HG02870 (cell line): ENCODE measurements at regions not wholly inside any gene's neighbourhood (a gene's known extent, or its start where the extent isn't known, plus 50 kb on each side); places are given as distances from the start of the nearest gene placed in this dataset.
"Not testable (repeated sequence)": the region's sequence is repeated elsewhere in the genome, so short reads cannot be mapped to it uniquely, and the experiment has no call there.

Experiments used
- ATAC-seq: cut with Tn5 transposase; IDR thresholded peaks from one replicate; pipeline ENCODE4 v1.9.1; 2021; ENCODE audit warnings: mild to moderate bottlenecking, moderate library complexity; ENCODE audit not compliant: unreplicated experiment

DNA sequence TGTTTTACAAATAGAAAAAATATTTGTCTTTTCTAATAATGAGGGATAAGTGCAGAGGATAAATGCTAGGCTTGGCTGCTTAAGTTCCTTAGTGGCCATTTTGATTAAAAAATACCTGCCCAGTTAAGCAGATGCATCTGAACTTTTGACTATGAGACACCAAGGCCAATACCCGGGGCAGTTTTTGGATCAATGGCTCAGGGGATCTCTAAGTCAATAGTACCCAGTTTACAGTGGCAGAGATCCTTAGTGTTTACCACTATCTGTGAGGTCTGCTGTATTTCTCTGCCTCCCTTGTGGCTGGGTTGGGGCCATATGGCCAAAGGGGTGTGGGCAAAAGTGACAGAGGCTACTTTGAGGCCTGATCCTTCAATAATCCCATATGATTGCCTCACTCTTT is 184.5 kb upstream of the MAST4 start:
- ATAC-seq = no peak

DNA sequence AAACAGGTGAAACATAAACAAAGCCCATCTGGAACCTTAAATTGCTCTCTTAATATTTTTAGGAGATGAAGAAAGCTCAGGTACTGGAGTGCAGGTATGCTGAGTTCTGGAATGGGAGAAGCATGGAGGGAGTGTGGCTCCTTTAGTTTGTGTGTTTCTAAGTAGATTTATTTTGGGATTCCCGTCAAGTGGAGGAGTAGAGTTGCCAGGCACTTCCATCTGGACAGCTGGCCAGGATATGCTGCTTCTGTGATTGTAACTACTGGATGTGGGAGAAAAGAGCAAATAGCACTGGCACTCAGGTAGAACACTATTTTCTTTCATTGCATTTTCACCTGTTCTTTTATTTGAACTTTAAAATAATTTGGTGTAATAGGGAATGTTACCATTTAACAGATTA is 182.3 kb upstream of the MAST4 start:
- ATAC-seq = no peak

DNA sequence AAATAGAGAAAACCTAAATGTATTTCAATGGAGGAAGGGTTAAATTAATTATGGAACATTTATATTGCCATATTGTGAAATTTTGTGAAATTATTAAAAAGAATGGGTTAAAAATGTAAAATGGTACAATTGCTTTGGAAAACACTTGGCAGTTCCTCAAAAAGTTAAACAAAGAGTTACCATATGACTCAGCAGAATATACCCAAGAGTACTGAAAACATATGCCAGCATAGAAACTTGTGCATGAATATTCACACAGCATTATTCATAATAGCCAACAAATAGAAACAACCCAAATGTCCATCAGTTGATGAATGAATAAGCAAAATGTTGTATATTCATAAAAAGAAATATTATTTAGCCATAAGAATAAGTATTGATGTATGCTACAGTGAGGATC is 181.0 kb upstream of the MAST4 start:
- ATAC-seq = no peak

GRCh38 chr5:66416698-66417097 is 179.5 kb upstream of the MAST4 start:
- no peak for ATAC-seq

DNA sequence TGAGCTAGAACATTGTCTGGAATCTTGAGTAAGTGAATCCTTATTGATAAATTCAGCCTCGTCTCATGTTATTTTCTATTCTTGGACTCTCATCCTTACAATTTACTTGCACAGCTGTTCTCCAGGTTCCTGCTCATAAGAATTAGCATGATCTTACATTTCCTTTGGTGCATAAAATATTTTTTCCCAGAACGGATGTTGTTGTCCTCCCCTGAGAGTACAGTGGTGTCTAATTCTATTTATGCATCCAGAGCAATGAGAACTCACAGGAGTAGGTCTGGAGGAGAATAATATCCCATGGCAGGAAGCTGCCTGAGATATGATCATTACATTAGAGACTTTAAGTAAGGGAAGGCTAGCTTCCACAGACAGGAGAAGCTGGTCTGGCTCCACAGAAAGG is 178.4 kb upstream of the MAST4 start:
- no peak for ATAC-seq

GRCh38 chr5:66423484-66423883 is 172.7 kb upstream of the MAST4 start:
- ATAC-seq = no peak

DNA sequence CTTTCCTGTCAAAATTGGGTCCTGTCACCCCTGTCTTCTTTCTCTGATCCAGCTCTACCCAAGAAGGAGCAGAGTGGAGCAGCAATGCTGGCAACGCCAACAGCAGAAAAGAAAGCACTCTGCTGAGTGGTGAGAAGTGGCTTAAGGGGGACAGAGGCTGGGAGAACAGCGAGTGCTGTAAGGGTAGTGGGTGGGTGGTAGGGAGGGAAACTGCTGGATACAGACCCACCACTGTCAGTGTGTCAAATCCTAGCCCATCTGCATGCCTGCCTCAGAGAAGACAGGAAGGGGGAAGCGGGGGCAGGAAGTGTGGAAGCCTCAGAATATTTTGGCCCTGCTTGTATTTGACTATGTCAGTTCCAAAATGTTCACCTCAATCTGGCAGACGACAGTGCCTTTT is 170.4 kb upstream of the MAST4 start:
- no peak for ATAC-seq

DNA sequence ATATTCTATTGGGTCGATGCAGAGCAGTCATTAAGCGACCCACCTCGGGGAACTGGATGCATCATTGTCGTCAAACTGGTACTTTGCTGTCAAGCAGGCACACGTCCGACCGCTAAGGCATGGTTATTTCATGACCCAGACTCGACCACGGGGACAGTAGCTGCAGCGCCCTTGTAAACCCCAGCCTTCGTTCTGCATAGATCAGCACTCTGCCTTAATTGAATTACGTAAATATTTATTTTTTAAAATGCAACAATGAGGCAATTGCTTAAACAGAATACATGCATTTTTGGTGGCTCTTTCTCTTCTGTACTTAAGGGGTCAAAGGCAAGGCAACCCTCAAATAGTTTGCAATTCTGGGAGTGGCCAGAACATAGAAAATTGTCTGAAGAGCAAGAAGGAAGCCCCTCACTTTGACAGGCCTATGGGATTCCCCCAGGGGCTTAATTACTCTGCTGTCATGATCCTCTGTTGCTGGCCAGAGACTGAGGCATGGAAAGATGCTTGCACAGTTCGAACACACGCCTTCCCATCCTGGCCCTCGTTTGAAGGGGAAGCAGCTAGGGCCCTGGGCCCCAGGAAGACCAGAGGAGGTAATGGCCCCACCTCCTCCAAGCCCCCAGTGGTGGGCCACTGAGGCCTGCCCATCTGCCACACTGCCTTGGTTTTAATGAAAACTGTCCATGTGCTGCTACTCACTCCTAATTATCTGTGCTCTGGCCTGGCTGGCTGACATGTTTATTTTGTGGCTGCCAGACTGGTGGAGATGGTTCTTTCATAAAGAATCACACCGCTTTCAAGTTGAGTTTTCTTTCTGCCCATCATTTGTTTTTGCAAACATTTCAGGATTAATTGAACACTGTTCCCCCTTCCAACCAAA is 169.7 kb upstream of the MAST4 start:
- no peak for ATAC-seq

GRCh38 chr5:66427139-66427442 is 169.1 kb upstream of the MAST4 start:
- ATAC-seq = no peak

DNA sequence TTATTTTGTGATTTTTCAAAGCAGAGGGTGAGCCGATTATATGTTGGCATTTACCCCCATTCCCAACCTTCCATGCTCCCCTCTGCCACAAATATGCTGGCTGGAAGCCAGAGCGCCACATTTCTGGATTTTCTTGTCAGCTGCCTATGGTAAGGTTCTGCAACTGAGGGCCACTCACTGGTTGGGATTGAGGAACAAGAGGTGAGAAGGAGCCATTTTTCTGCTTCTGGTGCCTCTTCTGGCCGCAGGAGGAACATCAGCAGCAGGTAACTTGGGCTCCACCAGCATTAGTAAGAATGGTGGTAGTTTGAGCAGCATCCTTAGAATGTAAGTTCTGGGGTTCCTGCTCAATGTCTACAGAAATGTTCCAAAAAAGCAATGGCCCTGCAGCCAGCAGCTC is 159.5 kb upstream of the MAST4 start:
- no peak for ATAC-seq

GRCh38 chr5:66438087-66438486 is 158.1 kb upstream of the MAST4 start:
- no peak for ATAC-seq

GRCh38 chr5:66438696-66439095 is 157.5 kb upstream of the MAST4 start:
- no peak for ATAC-seq

GRCh38 chr5:66440202-66440680 is 156.0 kb upstream of the MAST4 start:
- no peak for ATAC-seq

DNA sequence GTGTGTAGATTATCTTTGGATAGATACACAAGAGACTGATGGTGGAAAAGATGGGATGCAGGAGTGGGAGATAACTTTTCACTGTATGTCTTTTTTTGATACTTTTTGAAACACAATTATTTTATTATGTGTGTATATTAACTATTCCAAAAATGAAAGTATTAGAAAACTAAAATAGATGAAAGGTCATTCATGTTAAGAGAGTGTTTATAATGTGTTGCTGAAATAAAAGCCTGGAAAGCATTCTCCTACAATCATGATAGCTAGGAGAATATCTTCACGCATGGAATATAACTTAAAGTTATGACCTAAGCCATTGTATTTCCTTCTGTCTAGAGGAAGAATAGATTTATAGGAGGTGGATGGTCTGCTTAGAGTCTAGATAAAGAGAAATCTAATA is 154.8 kb upstream of the MAST4 start:
- no peak for ATAC-seq

GRCh38 chr5:66442951-66443445 is 153.2 kb upstream of the MAST4 start:
- no peak for ATAC-seq

DNA sequence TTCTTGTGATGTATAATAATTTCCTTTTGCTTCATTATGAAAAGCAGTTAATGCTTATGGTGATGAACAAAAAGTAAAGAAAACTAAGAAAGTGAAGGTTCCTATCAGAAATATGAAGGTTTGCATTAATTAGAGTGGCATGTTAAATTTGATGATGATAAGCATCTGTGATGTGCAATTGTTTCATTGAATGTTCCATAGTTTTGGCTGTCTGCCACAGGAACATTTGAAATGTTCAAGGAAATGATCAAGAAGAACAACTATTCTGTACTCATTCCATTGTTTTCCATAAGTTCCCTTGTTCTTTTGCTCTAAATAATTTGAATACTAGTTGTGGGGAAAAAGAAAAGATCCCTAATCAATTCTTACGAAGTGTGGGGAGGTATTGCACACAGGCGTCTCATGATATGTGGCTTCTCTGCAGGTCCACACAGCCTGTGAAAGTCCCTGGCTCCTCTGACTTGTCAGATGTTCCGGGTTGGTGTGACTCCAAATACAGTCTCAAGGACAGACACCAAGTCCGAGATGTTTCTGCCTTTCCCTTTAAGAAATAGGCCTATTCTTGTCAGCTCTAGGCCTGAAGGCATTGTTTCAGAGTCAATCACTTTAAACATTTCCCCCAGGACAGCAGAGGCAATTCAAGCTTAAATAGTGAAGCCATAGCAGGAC is 152.6 kb upstream of the MAST4 start:
- ATAC-seq = no peak

- ATAC-seq = not testable (repeated sequence)
These were observed 148.1 kb upstream of the MAST4 start for GRCh38 chr5:66448070-66448469.

- ATAC-seq = no peak
These were observed 146.0 kb upstream of the MAST4 start for GRCh38 chr5:66450237-66450636.

DNA sequence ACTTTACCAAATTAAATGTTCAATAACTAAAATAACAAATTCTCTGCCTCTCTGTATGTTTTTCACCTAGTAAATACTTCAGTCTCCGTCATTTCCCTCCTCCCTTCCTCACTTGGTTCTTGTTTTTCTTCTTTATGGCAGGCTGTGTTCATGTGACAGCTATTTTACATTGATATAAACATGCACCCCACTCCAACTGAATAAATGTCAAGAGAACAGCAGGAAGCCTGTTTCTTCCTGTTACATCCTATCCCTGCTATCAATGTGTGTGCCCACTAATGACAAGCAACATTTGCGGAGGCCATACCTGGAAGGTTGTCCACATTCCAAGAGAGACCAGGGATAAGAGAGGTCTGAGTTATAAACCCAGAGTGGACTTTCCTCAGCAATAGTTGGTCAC is 145.2 kb upstream of the MAST4 start:
- no peak for ATAC-seq

DNA sequence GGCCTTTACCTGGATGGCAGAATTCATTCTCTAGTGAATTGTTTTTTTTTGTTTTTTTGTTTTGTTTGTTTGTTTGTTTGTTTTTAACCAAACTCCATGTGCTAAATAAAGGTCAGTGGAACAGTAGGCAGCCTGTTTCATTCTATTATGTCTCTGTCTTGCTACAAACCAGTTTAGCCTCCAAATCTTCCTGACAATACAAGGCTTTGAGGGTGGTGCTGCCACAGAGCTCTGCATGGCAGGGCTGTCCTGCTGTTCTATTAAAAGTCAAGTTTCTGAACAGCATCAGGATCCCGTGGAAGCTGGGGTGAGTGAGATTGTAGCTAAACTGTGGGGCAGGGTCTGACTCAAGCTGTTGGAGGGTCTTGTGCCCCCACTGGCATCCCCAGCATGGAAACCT is 144.1 kb upstream of the MAST4 start:
- no peak for ATAC-seq

DNA sequence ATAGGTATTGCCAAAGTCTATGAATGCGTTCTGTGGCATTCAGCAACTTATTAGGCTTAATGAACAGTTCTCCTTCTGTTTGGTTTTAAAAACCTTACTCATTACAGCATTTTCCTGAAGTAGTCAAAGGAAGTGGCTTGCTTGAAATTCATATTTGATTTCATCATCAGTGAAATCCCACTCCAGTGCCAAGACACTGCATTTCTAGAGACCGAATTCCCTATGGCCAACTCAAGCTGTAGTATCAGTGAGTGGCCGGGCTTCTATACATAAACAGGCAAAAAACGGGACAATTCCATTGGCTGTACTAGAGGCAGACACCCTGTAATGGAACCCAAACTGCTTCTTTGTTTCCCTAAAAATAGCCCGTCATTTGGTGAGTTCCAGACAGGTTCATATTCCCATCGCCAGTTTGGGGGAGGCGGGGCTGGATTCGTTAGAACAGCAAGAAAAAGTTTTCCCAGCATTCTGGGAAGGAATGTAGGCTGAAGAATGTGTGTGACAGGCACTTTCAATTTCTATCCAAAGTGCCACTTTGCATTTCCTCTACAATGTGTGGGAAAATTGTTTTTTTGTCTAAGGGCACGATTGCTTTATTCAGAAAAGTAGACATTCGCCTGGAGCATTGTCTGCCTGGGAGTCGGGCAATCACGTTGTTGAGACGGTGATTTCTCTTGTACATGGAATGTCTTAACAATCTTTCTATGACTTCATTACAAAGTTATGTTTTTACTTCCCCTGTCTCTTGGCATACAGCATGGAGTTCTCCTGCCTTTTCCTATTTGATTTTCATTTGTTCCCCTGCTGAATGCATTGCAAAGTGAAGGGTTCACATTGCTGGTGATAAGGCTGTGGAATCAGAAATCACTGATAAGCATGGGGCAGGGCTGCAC is 141.8 kb upstream of the MAST4 start:
- ATAC-seq = no peak
